ENCODE measurements at regions not wholly inside any gene's neighbourhood (a gene's known extent, or its start where the extent isn't known, plus 50 kb on each side); places are given as distances from the start of the nearest gene placed in this dataset.

GRCh38 chrX:3181846-3182245, 140.6 kb downstream of the ARSF start:
- Histone ChIP-seq H3K4me1 (ENCODE audit: insufficient read depth, low read length) (no peaks in the 10 kb centered on the region), H3K27me3 (ENCODE audit: control insufficient read depth in 1 of 2, insufficient read depth in 2 of 2, low read length in 2 of 2) (no peaks in the 10 kb centered on the region), H3K4me3 (ENCODE audit: low read length) (no peak overlapping the region), H3K27ac (ENCODE audit: low read depth in 1 of 2, low read length in 2 of 2) (no peak overlapping the region), H3K36me3 (ENCODE audit: insufficient read depth, low read length) (no peaks in the 10 kb centered on the region), H3K9me3 (ENCODE audit: control insufficient read depth in 1 of 2, insufficient read depth in 1 of 2, low read length in 2 of 2) (no peaks in the 10 kb centered on the region)
- Mint-ChIP-seq H3K27ac (no peak overlapping the region), H3K36me3 (ENCODE audit: low read depth) (no peaks in the 10 kb centered on the region), H3K4me1 (ENCODE audit: low read depth) (no peaks in the 10 kb centered on the region), H3K27me3 (no peaks in the 10 kb centered on the region), H3K9me3 (no peaks in the 10 kb centered on the region), H3K4me3 (no peak overlapping the region)
- DNase-seq, result no peak
- CTCF ChIA-PET, result no interaction called here
- ATAC-seq (ENCODE audit: poor library complexity), result no peak
- TF ChIP-seq CTCF (IDR thresholded peaks at IDR 0.05), result no peak
- POLR2A ChIA-PET, result no interaction called here
- intact Hi-C loops (cut with DNase I, micrococcal nuclease), result no loop called here

GRCh38 chrX:3178329-3178728, 137.1 kb downstream of the ARSF start:
- TF ChIP-seq CTCF (IDR thresholded peaks at IDR 0.05), result no peak
- POLR2A ChIA-PET, result no interaction called here
- Histone ChIP-seq H3K9me3 (ENCODE audit: control insufficient read depth in 1 of 2, insufficient read depth in 1 of 2, low read length in 2 of 2) (no peaks in the 10 kb centered on the region), H3K4me3 (ENCODE audit: low read length) (no peak overlapping the region), H3K27me3 (ENCODE audit: control insufficient read depth in 1 of 2, insufficient read depth in 2 of 2, low read length in 2 of 2) (no peaks in the 10 kb centered on the region), H3K4me1 (ENCODE audit: insufficient read depth, low read length) (no peaks in the 10 kb centered on the region), H3K36me3 (ENCODE audit: insufficient read depth, low read length) (no peaks in the 10 kb centered on the region), H3K27ac (ENCODE audit: low read depth in 1 of 2, low read length in 2 of 2) (no peak overlapping the region)
- intact Hi-C loops (cut with DNase I, micrococcal nuclease), result no loop called here
- Mint-ChIP-seq H3K4me3 (no peak overlapping the region), H3K9me3 (no peaks in the 10 kb centered on the region), H3K4me1 (ENCODE audit: low read depth) (no peaks in the 10 kb centered on the region), H3K27ac (no peak overlapping the region), H3K36me3 (ENCODE audit: low read depth) (no peaks in the 10 kb centered on the region), H3K27me3 (no peaks in the 10 kb centered on the region)
- no peak for ATAC-seq (ENCODE audit: poor library complexity)
- CTCF ChIA-PET, result no interaction called here
- no peak for DNase-seq

- TF ChIP-seq CTCF (IDR thresholded peaks at IDR 0.05), result no peak
- H3K27ac Mint-ChIP-seq, result no peak overlapping the region
- no peaks in the 10 kb centered on the region for H3K27me3 Mint-ChIP-seq
- intact Hi-C loops (cut with DNase I, micrococcal nuclease), result no loop called here
- no peaks in the 10 kb centered on the region for H3K9me3 ChIP-seq (ENCODE audit: control insufficient read depth in 1 of 2, insufficient read depth in 1 of 2, low read length in 2 of 2)
- H3K36me3 ChIP-seq (ENCODE audit: insufficient read depth, low read length), result no peaks in the 10 kb centered on the region
- POLR2A ChIA-PET, result no interaction called here
- CTCF ChIA-PET, result no interaction called here
- H3K36me3 Mint-ChIP-seq (ENCODE audit: low read depth), result no peaks in the 10 kb centered on the region
- no peaks in the 10 kb centered on the region for H3K4me1 Mint-ChIP-seq (ENCODE audit: low read depth)
- no peaks in the 10 kb centered on the region for H3K9me3 Mint-ChIP-seq
- no peak overlapping the region for H3K27ac ChIP-seq (ENCODE audit: low read depth in 1 of 2, low read length in 2 of 2)
- H3K4me3 ChIP-seq (ENCODE audit: low read length), result no peak overlapping the region
- no peak overlapping the region for H3K4me3 Mint-ChIP-seq
- H3K4me1 ChIP-seq (ENCODE audit: insufficient read depth, low read length), result no peaks in the 10 kb centered on the region
- no peaks in the 10 kb centered on the region for H3K27me3 ChIP-seq (ENCODE audit: control insufficient read depth in 1 of 2, insufficient read depth in 2 of 2, low read length in 2 of 2)
- DNase-seq (no peak), ATAC-seq (ENCODE audit: poor library complexity) (no peak)
Observed at GRCh38 chrX:3177851-3178250, 136.6 kb downstream of the ARSF start.

All from CD4-positive, alpha-beta T cell (primary cell).